Peyer's patch (tissue), 4 donors: ENCODE measurements at regions not wholly inside any gene's neighbourhood (a gene's known extent, or its start where the extent isn't known, plus 50 kb on each side); places are given as distances from the start of the nearest gene placed in this dataset.

Experiments used
- CTCF ChIP-seq, 6 experiments: fragments of 450-650 bp in 4 of 6; fragments of 200-600 bp in 2 of 6; sonication (generic) in 1 of 6; IDR thresholded peaks; one replicate each; pipeline ENCODE4 v1.5.1; 2017 to 2019; ENCODE audit warnings: antibody characterized with exemption in 6 of 6, mild to moderate bottlenecking in 3 of 6, moderate library complexity in 1 of 6
- POLR2A ChIP-seq, 2 donors: fragments of 450-650 bp; IDR thresholded peaks; one replicate each; pipeline ENCODE4 v1.5.1; 2017; ENCODE audit warnings: antibody characterized with exemption in 2 of 2, mild to moderate bottlenecking in 2 of 2, moderate library complexity in 2 of 2

GRCh38 chr10:33120700-33121099 is 162.7 kb upstream of the ITGB1 start:
- TF ChIP-seq CTCF (IDR thresholded peaks at IDR 0.05) (no peak), POLR2A (IDR thresholded peaks at IDR 0.05) (no peak)
